Right lobe of liver (tissue), 4 donors: ENCODE measurements at regions not wholly inside any gene's neighbourhood (a gene's known extent, or its start where the extent isn't known, plus 50 kb on each side); places are given as distances from the start of the nearest gene placed in this dataset.

Source experiments
- POLR2A ChIP-seq: fragments of 450-650 bp; IDR thresholded peaks from one replicate; pipeline ENCODE4 v1.6.1; 2017; ENCODE audit warnings: antibody characterized with exemption, mild to moderate bottlenecking
- TF ChIP-seq, protein P1 (sequence below), 4 donors: fragments of 200-600 bp in 3 of 4; fragments of 450-650 bp in 1 of 4; IDR thresholded peaks; one replicate each; pipeline versions ENCODE4 v1.5.1 to v1.8.0; 2016 to 2022; ENCODE audit warnings: antibody characterized with exemption in 4 of 4, mild to moderate bottlenecking in 2 of 4
- donor health status: DM: no; HTN: no; CAD: no.
- donor health status: DM: no; HTN: no; CAD: no.
- donor health status: DM: no; HTN: yes; CAD: no.

DNA sequence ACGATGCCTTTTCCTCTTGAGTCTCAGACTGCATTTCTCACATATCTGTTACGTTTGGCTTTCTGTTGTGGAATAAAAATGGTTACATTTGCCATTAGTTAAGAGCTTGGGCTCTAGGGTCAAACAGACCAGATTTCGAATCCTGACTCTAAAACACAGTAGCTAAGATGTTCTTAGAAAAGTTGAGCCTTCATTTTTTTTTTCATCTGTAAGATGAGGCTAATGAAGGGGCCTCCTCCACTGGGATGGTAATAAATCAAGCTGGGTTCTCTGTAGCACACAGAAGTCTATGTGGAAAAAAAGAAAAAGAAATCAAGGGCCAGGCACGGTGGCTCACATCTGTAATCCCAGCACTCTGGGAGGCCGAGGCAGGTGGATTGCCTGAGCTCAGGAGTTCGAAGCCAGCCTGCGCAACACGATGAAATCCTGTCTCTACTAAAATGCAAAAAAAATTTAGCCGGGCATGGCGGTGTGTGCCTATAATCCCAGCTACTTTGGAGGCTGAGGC lies 49.9 kb upstream of the CAPRIN1 start:
- TF ChIP-seq, protein P1, sequence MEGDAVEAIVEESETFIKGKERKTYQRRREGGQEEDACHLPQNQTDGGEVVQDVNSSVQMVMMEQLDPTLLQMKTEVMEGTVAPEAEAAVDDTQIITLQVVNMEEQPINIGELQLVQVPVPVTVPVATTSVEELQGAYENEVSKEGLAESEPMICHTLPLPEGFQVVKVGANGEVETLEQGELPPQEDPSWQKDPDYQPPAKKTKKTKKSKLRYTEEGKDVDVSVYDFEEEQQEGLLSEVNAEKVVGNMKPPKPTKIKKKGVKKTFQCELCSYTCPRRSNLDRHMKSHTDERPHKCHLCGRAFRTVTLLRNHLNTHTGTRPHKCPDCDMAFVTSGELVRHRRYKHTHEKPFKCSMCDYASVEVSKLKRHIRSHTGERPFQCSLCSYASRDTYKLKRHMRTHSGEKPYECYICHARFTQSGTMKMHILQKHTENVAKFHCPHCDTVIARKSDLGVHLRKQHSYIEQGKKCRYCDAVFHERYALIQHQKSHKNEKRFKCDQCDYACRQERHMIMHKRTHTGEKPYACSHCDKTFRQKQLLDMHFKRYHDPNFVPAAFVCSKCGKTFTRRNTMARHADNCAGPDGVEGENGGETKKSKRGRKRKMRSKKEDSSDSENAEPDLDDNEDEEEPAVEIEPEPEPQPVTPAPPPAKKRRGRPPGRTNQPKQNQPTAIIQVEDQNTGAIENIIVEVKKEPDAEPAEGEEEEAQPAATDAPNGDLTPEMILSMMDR (IDR thresholded peaks at IDR 0.05): no peak
- TF ChIP-seq POLR2A: no peak
